LNCaP clone FGC (cell line): ENCODE measurements at regions not wholly inside any gene's neighbourhood (a gene's known extent, or its start where the extent isn't known, plus 50 kb on each side); places are given as distances from the start of the nearest gene placed in this dataset.

Source experiments
- DNase-seq: peaks from one replicate; pipeline ENCODE4 v3.0.0-alpha.2; 2011; ENCODE audit warnings: low read depth
- H3K4me3 ChIP-seq: 2 replicates; pipeline ENCODE4 v1.5.1; 2011; ENCODE audit warnings: mild to moderate bottlenecking, low read depth, low read length, control low read depth
- CTCF ChIP-seq: IDR thresholded peaks from 2 replicates; pipeline ENCODE4 v1.5.1; 2012; ENCODE audit warnings: mild to moderate bottlenecking; ENCODE audit not compliant: control insufficient read depth, insufficient read depth; ENCODE audit errors: extremely low read depth

DNA sequence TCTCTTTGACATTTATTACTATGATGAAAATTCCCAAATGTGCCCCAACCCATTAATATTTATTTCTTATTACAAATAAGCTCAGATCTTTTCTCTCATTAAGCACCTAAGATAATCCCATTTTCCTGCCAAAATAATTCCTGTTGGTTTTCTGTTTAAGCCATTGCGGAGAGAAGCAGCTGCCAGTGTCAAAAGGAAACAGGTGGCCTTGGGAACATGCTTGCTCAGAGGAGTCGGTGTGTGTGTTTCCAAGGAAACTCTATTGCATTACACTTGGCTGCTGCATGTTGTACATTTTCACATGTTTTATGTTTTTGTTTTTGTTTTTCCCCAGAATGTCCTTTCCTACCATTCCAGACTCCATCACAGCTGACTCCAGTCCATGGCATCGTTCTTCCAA lies 56.4 kb downstream of the CD24 start:
- no peak for DNase-seq
- no peak overlapping the region for H3K4me3 ChIP-seq
- TF ChIP-seq CTCF: no peak

- H3K4me3 ChIP-seq: no peak overlapping the region
- no peak for DNase-seq
- no peak for TF ChIP-seq CTCF
Observed at GRCh38 chr6:106916891-106917290, 57.6 kb downstream of the CD24 start.

GRCh38 chr6:106913676-106914280 lies 60.8 kb downstream of the CD24 start:
- DNase-seq: no peak
- no peak overlapping the region for H3K4me3 ChIP-seq
- TF ChIP-seq CTCF: no peak

GRCh38 chr6:106913111-106913510 lies 61.4 kb downstream of the CD24 start:
- peak; percentile 95 for DNase-seq
- TF ChIP-seq CTCF: no peak
- H3K4me3 ChIP-seq: no peak overlapping the region

DNA sequence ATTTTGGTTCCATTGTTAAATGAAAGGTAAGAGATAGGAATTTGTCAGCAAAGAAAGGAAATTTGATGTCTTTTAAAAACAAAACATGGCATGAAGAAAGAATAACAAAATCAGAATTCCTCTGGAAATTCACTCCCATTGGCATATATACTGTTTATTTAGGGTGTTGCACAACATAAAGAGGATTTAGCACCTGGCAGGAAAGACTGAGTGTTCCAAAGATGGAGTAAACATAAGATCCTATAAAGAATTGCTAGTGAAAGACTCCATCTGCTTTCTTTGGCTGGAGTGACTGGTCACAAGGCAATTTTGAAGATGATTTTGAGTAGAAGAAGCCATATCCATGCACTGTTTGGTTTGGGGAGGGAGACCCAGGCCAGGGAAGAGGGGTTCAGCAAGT lies 62.4 kb downstream of the CD24 start:
- H3K4me3 ChIP-seq: no peak overlapping the region
- DNase-seq: peak; percentile 37
- no peak for TF ChIP-seq CTCF

DNA sequence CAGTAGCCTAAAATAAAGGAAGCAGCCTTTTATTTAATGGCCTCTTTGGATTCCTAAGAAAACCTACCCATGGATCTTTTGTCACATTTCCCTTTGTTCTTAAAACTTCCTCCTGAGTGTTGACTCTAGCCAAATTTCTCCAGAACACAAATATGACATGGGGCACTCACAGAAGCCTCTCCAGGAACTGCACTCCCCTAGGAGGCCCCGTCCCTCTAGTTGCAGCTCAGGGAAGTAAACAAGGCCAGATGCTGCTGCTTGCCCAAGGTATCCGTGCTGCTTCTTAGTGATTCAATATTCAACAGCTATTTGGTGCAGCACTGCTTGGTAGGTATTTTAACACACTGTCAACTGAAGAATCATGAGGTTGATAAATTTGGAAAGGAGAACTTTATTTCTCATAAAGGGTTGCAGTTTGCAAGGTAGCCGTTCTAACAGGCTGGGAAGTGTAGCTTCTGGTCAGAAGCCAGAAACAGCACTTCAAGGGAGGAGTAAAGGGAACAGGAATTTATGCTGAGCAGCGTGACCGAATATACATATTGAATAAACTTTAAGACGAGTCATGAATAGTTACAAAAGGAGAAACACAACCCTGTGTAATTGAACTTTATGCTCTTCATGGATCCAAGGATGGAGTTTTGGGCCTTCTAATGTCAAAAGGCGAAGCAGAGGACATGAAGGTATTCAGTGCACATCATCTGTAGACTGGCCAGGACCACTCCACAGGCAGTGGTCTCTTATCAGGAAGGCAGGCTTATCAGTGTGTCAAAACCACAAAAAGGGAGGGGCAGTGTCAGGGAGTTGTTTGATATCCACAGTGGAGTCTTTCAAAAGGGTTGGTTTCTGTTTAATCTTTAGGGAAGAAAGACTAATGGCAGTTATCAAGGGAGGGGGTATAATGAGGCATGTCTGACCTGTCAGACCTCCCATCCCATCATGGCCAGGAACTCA lies 63.3 kb downstream of the CD24 start:
- TF ChIP-seq CTCF: no peak
- peak; percentile 32 for DNase-seq
- H3K4me3 ChIP-seq: no peak overlapping the region
